Ishikawa (cell line): ENCODE measurements at regions not wholly inside any gene's neighbourhood (a gene's known extent, or its start where the extent isn't known, plus 50 kb on each side); places are given as distances from the start of the nearest gene placed in this dataset.

Experiments used
- CEBPB ChIP-seq: IDR thresholded peaks from 2 replicates; pipeline ENCODE4 v1.6.1; 2012
- CREB1 ChIP-seq: IDR thresholded peaks from 2 replicates; pipeline ENCODE4 v1.6.1; 2012; ENCODE audit warnings: low read depth
- EGR1 ChIP-seq: IDR thresholded peaks from 2 replicates; pipeline ENCODE4 v1.6.1; 2012
- EP300 ChIP-seq: IDR thresholded peaks from 2 replicates; pipeline ENCODE4 v1.6.1; 2012; ENCODE audit warnings: borderline replicate concordance
- FOXM1 ChIP-seq: IDR thresholded peaks from 2 replicates; pipeline ENCODE4 v1.6.1; 2012; ENCODE audit warnings: low read depth, borderline replicate concordance
- MAX ChIP-seq: IDR thresholded peaks from 2 replicates; pipeline ENCODE4 v1.6.1; 2012
- NFIC ChIP-seq: IDR thresholded peaks from 2 replicates; pipeline ENCODE4 v1.6.1; 2012
- RAD21 ChIP-seq: IDR thresholded peaks from 2 replicates; pipeline ENCODE4 v1.6.1; 2012; ENCODE audit warnings: low read depth
- REST ChIP-seq: IDR thresholded peaks from 2 replicates; pipeline ENCODE4 v1.6.1; 2012; ENCODE audit warnings: low read depth, mild to moderate bottlenecking
- TAF1 ChIP-seq: IDR thresholded peaks from 2 replicates; pipeline ENCODE4 v1.6.1; 2012; ENCODE audit warnings: low read depth, mild to moderate bottlenecking
- TCF12 ChIP-seq: IDR thresholded peaks from 2 replicates; pipeline ENCODE4 v1.6.1; 2012; ENCODE audit warnings: low read depth
- TEAD4 ChIP-seq: IDR thresholded peaks from 2 replicates; pipeline ENCODE4 v1.6.1; 2012
- USF1 ChIP-seq: IDR thresholded peaks from 2 replicates; pipeline ENCODE4 v1.6.1; 2012
- YY1 ChIP-seq: IDR thresholded peaks from 2 replicates; pipeline ENCODE4 v1.6.1; 2012; ENCODE audit warnings: low read depth

- TF ChIP-seq EP300 (no peak), RAD21 (no peak), TAF1 (no peak), FOXM1 (no peak), REST (no peak), YY1 (no peak), USF1 (no peak), MAX (no peak), CEBPB (no peak), NFIC (no peak), TCF12 (no peak), CREB1 (no peak), EGR1 (no peak), TEAD4 (no peak)
These were observed 442.9 kb downstream of the SLC4A3 start for GRCh38 chr2:220070349-220070748.
